ENCODE measurements at regions not wholly inside any gene's neighbourhood (a gene's known extent, or its start where the extent isn't known, plus 50 kb on each side); places are given as distances from the start of the nearest gene placed in this dataset.

DNA sequence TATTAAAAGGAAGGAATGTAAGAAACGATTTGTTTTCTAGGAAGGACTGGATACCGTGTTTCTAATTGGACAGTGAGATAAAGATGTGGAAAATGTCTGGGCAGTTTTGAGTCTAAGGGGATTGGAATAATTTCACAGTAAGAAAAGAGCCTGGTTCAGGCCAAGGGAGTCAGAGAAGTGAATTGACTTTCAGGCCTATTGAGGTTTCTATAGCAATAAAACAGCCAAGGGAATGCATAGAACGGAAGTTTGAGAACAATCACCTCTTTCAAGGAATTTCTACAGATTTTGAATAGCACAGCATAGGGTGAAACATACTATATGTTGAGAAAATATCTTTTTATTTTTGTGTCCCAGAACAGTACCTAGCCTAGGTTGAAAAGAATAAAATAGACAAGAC, 271.6 kb upstream of the TRPM3 start:
- H3K36me3 ChIP-seq (ENCODE audit: insufficient read depth, low read length) = no peaks in the 10 kb centered on the region
- H3K79me2 ChIP-seq (ENCODE audit: insufficient read depth, low read length) = no peaks in the 10 kb centered on the region
- H3K9me2 ChIP-seq (ENCODE audit: low read depth, low read length) = no peaks in the 10 kb centered on the region
- H2AFZ ChIP-seq (ENCODE audit: low read length) = no peak overlapping the region
- no peaks in the 10 kb centered on the region for H4K20me1 ChIP-seq (ENCODE audit: insufficient read depth, low read length)
- no peak overlapping the region for H3K9ac ChIP-seq (ENCODE audit: low read length)
- H3K9me3 ChIP-seq (ENCODE audit: low read length) = no peaks in the 10 kb centered on the region
- H3F3A ChIP-seq (ENCODE audit: insufficient read depth, low read length) = no peaks in the 10 kb centered on the region
- no peak overlapping the region for H3K27ac ChIP-seq (ENCODE audit: low read depth, low read length, poor library complexity, severe bottlenecking)
- H3K4me3 ChIP-seq (ENCODE audit: low read depth, low read length, poor library complexity, severe bottlenecking) = no peak overlapping the region
- TF ChIP-seq CTCF (IDR thresholded peaks at IDR 0.05; ENCODE audit: low read length) (no peak), EZH2 (IDR thresholded peaks at IDR 0.05; ENCODE audit: borderline replicate concordance, low read length) (no peak)
- no peaks in the 10 kb centered on the region for H3K4me1 ChIP-seq (ENCODE audit: insufficient read depth, low read length, severe bottlenecking)
- H3K27me3 ChIP-seq (ENCODE audit: insufficient read depth, low read length) = no peaks in the 10 kb centered on the region
- no peak overlapping the region for H3K4me2 ChIP-seq (ENCODE audit: low read length)

- TF ChIP-seq EZH2 (IDR thresholded peaks at IDR 0.05; ENCODE audit: borderline replicate concordance, low read length) (no peak), CTCF (IDR thresholded peaks at IDR 0.05; ENCODE audit: low read length) (no peak)
- H3K27ac ChIP-seq (ENCODE audit: low read depth, low read length, poor library complexity, severe bottlenecking) = no peak overlapping the region
- H3K27me3 ChIP-seq (ENCODE audit: insufficient read depth, low read length) = no peaks in the 10 kb centered on the region
- H3K9me3 ChIP-seq (ENCODE audit: low read length) = no peaks in the 10 kb centered on the region
- no peak overlapping the region for H2AFZ ChIP-seq (ENCODE audit: low read length)
- H4K20me1 ChIP-seq (ENCODE audit: insufficient read depth, low read length) = no peaks in the 10 kb centered on the region
- no peak overlapping the region for H3K9ac ChIP-seq (ENCODE audit: low read length)
- no peak overlapping the region for H3K4me3 ChIP-seq (ENCODE audit: low read depth, low read length, poor library complexity, severe bottlenecking)
- H3K4me1 ChIP-seq (ENCODE audit: insufficient read depth, low read length, severe bottlenecking) = no peaks in the 10 kb centered on the region
- no peaks in the 10 kb centered on the region for H3F3A ChIP-seq (ENCODE audit: insufficient read depth, low read length)
- H3K4me2 ChIP-seq (ENCODE audit: low read length) = no peak overlapping the region
- H3K36me3 ChIP-seq (ENCODE audit: insufficient read depth, low read length) = no peaks in the 10 kb centered on the region
- no peaks in the 10 kb centered on the region for H3K79me2 ChIP-seq (ENCODE audit: insufficient read depth, low read length)
- no peaks in the 10 kb centered on the region for H3K9me2 ChIP-seq (ENCODE audit: low read depth, low read length)
Measured at GRCh38 chr9:71384343-71384742, 262.9 kb upstream of the TRPM3 start.

GRCh38 chr9:71383308-71383940, 262.0 kb upstream of the TRPM3 start:
- Histone ChIP-seq H3K4me3 (ENCODE audit: low read depth, low read length, poor library complexity, severe bottlenecking) (no peak overlapping the region), H3K79me2 (ENCODE audit: insufficient read depth, low read length) (no peaks in the 10 kb centered on the region), H3K9me2 (ENCODE audit: low read depth, low read length) (no peaks in the 10 kb centered on the region), H3F3A (ENCODE audit: insufficient read depth, low read length) (no peaks in the 10 kb centered on the region), H3K27me3 (ENCODE audit: insufficient read depth, low read length) (no peaks in the 10 kb centered on the region), H3K9ac (ENCODE audit: low read length) (no peak overlapping the region), H3K27ac (ENCODE audit: low read depth, low read length, poor library complexity, severe bottlenecking) (no peak overlapping the region), H3K36me3 (ENCODE audit: insufficient read depth, low read length) (no peaks in the 10 kb centered on the region), H3K9me3 (ENCODE audit: low read length) (no peaks in the 10 kb centered on the region), H4K20me1 (ENCODE audit: insufficient read depth, low read length) (no peaks in the 10 kb centered on the region), H3K4me2 (ENCODE audit: low read length) (no peak overlapping the region), H3K4me1 (ENCODE audit: insufficient read depth, low read length, severe bottlenecking) (no peaks in the 10 kb centered on the region), H2AFZ (ENCODE audit: low read length) (no peak overlapping the region)
- TF ChIP-seq EZH2 (IDR thresholded peaks at IDR 0.05; ENCODE audit: borderline replicate concordance, low read length) (no peak), CTCF (IDR thresholded peaks at IDR 0.05; ENCODE audit: low read length) (no peak)
